A172 (cell line): ENCODE measurements at regions not wholly inside any gene's neighbourhood (a gene's known extent, or its start where the extent isn't known, plus 50 kb on each side); places are given as distances from the start of the nearest gene placed in this dataset.
"Not testable (repeated sequence)": the region's sequence is repeated elsewhere in the genome, so short reads cannot be mapped to it uniquely, and the experiment has no call there.

ENCODE experiments used
- DNase-seq: peaks from one replicate; pipeline ENCODE4 v3.0.0-alpha.2; 2015; ENCODE audit warnings: low spot score

GRCh38 chr4:59503731-59504130 lies 1696.4 kb upstream of the ADGRL3 start:
- DNase-seq = no peak

- DNase-seq = peak; percentile 79
Observed at GRCh38 chr4:59511809-59512208, 1688.3 kb upstream of the ADGRL3 start.

GRCh38 chr4:59517007-59517406 lies 1683.1 kb upstream of the ADGRL3 start:
- no peak for DNase-seq

GRCh38 chr4:59518005-59518823 lies 1681.9 kb upstream of the ADGRL3 start:
- no peak for DNase-seq

GRCh38 chr4:59525885-59526284 lies 1674.2 kb upstream of the ADGRL3 start:
- no peak for DNase-seq

- DNase-seq = no peak
Observed at GRCh38 chr4:59535541-59535940, 1664.6 kb upstream of the ADGRL3 start.

GRCh38 chr4:59536428-59536827 lies 1663.7 kb upstream of the ADGRL3 start:
- no peak for DNase-seq

GRCh38 chr4:59537246-59537886 lies 1662.8 kb upstream of the ADGRL3 start:
- peak; percentile 14 for DNase-seq

GRCh38 chr4:59539401-59539800 lies 1660.7 kb upstream of the ADGRL3 start:
- no peak for DNase-seq

- no peak for DNase-seq
Observed at GRCh38 chr4:59540311-59540710, 1659.8 kb upstream of the ADGRL3 start.

GRCh38 chr4:59553063-59553720 lies 1646.9 kb upstream of the ADGRL3 start:
- DNase-seq = peak; percentile 79

- DNase-seq = peak; percentile 69
Observed at GRCh38 chr4:59553721-59554091, 1646.4 kb upstream of the ADGRL3 start.

GRCh38 chr4:59556191-59556590 lies 1643.9 kb upstream of the ADGRL3 start:
- not testable (repeated sequence) for DNase-seq

- DNase-seq = not testable (repeated sequence)
Observed at GRCh38 chr4:59560141-59560648, 1639.9 kb upstream of the ADGRL3 start.

GRCh38 chr4:59565836-59566235 lies 1634.3 kb upstream of the ADGRL3 start:
- no peak for DNase-seq

- DNase-seq = no peak
Observed at GRCh38 chr4:59570860-59571476, 1629.2 kb upstream of the ADGRL3 start.

GRCh38 chr4:59571805-59572430 lies 1628.2 kb upstream of the ADGRL3 start:
- no peak for DNase-seq

- no peak for DNase-seq
Observed at GRCh38 chr4:59583845-59584568, 1616.1 kb upstream of the ADGRL3 start.

GRCh38 chr4:59597536-59598329 lies 1602.4 kb upstream of the ADGRL3 start:
- DNase-seq = no peak

- no peak for DNase-seq
Observed at GRCh38 chr4:59598330-59598618, 1601.9 kb upstream of the ADGRL3 start.
